Epithelial cell of proximal tubule (primary cell): ENCODE measurements at regions not wholly inside any gene's neighbourhood (a gene's known extent, or its start where the extent isn't known, plus 50 kb on each side); places are given as distances from the start of the nearest gene placed in this dataset.

Experiments used
- DNase-seq: peaks from one replicate; pipeline ENCODE4 v3.0.0-alpha.2; 2011; ENCODE audit warnings: low read depth
- H3K4me3 ChIP-seq: 2 replicates; pipeline ENCODE4 v1.5.1; 2011; ENCODE audit warnings: low read depth, mild to moderate bottlenecking, low read length
- CTCF ChIP-seq: conservative IDR thresholded peaks from 2 replicates; pipeline ENCODE4 v1.5.1; 2012; ENCODE audit warnings: low read depth, mild to moderate bottlenecking, low read length

- DNase-seq = no peak
- H3K4me3 ChIP-seq = no peak overlapping the region
- no peak for TF ChIP-seq CTCF
Observed at GRCh38 chr3:96225494-96225893, 588.9 kb upstream of the EPHA6 start.

GRCh38 chr3:96233679-96234078 lies 580.7 kb upstream of the EPHA6 start:
- no peak for DNase-seq
- no peak for TF ChIP-seq CTCF
- H3K4me3 ChIP-seq = no peak overlapping the region

- H3K4me3 ChIP-seq = no peak overlapping the region
- DNase-seq = no peak
- no peak for TF ChIP-seq CTCF
Observed at GRCh38 chr3:96236522-96236921, 577.9 kb upstream of the EPHA6 start.

- H3K4me3 ChIP-seq = no peak overlapping the region
- no peak for TF ChIP-seq CTCF
- no peak for DNase-seq
Observed at GRCh38 chr3:96259299-96259698, 555.1 kb upstream of the EPHA6 start.

GRCh38 chr3:96264701-96265100 lies 549.7 kb upstream of the EPHA6 start:
- H3K4me3 ChIP-seq = no peak overlapping the region
- no peak for DNase-seq
- TF ChIP-seq CTCF = no peak

- no peak for TF ChIP-seq CTCF
- DNase-seq = no peak
- H3K4me3 ChIP-seq = no peak overlapping the region
Observed at GRCh38 chr3:96266395-96267190, 547.8 kb upstream of the EPHA6 start.

- H3K4me3 ChIP-seq = no peak overlapping the region
- no peak for DNase-seq
- no peak for TF ChIP-seq CTCF
Observed at GRCh38 chr3:96267577-96267976, 546.8 kb upstream of the EPHA6 start.
